H1 (cell line): ENCODE measurements at regions not wholly inside any gene's neighbourhood (a gene's known extent, or its start where the extent isn't known, plus 50 kb on each side); places are given as distances from the start of the nearest gene placed in this dataset.

Experiments used
- CTCF ChIA-PET: fragments of 300-600 bp; sonication (Branson Sonifier 250); formaldehyde crosslinking; loops from one replicate; lab custom pipeline; 2021; ENCODE audit not compliant: partially characterized antibody; lab: Charles Lee
- POLR2A ChIA-PET: fragments of 300-600 bp; sonication (Branson Sonifier 250); formaldehyde crosslinking; loops from one replicate; lab custom pipeline; 2021; ENCODE audit warnings: inconsistent platforms; ENCODE audit not compliant: partially characterized antibody; lab: Charles Lee
- DNase-seq, 2 experiments: peaks; one replicate each; pipeline versions ENCODE4 v3.0.0 to v3.0.0-alpha.2; 2010 to 2022; ENCODE audit warnings: low spot score in 2 of 2, low read depth in 1 of 2, mixed read lengths in 1 of 2
- FAIRE-seq: peaks from 2 replicates; lab custom pipeline; 2011; peaks lifted over from hg19 to GRCh38; lab: Jason Lieb, UNC
- H2AFZ ChIP-seq: 2 replicates; pipeline ENCODE4 v1.8.1; 2012; ENCODE audit warnings: low read length, inconsistent platforms
- H2AK5ac ChIP-seq: 2 replicates; pipeline ENCODE4 v1.6.1; 2013; ENCODE audit warnings: low read depth, low read length
- H2BK120ac ChIP-seq: replicated peaks from 2 replicates; pipeline ENCODE3; 2013; ENCODE audit warnings: low read depth, low read length, inconsistent platforms
- H2BK12ac ChIP-seq: 2 replicates; pipeline ENCODE4 v1.6.1; 2013; ENCODE audit warnings: low read depth, low read length
- H2BK15ac ChIP-seq: 2 replicates; pipeline ENCODE4 v1.6.1; 2013; ENCODE audit warnings: low read length
- H2BK20ac ChIP-seq: 2 replicates; pipeline ENCODE4 v1.6.1; 2013; ENCODE audit warnings: low read length
- H2BK5ac ChIP-seq: 2 replicates; pipeline ENCODE4 v1.6.1; 2013; ENCODE audit warnings: low read depth, low read length
- H3K14ac ChIP-seq: 2 replicates; pipeline ENCODE4 v1.6.1; 2013; ENCODE audit warnings: inconsistent platforms; ENCODE audit not compliant: insufficient read length
- H3K18ac ChIP-seq: 2 replicates; pipeline ENCODE4 v1.6.1; 2013; ENCODE audit warnings: low read length; ENCODE audit errors: extremely low read depth
- H3K23ac ChIP-seq: 2 replicates; pipeline ENCODE4 v1.6.1; 2013; ENCODE audit warnings: inconsistent platforms; ENCODE audit not compliant: insufficient read length
- H3K23me2 ChIP-seq: 2 replicates; pipeline ENCODE4 v1.6.1; 2013; ENCODE audit warnings: low read depth, low read length
- H3K27ac ChIP-seq: 2 replicates; pipeline ENCODE4 v1.6.1; 2011; ENCODE audit warnings: low read depth, low read length, inconsistent platforms
- H3K27me3 ChIP-seq, 4 experiments: replicated peaks in 1 of 4; 1 replicate in 1 of 4; 2 replicates in 3 of 4; pipeline versions ENCODE4 v1.6.1 to v1.8.1; 2011 to 2013; ENCODE audit warnings: low read length in 3 of 4, mild to moderate bottlenecking in 3 of 4, inconsistent platforms in 2 of 4, mixed read lengths in 2 of 4, moderate library complexity in 1 of 4; ENCODE audit not compliant: control insufficient read depth in 3 of 4, insufficient read depth in 3 of 4; ENCODE audit errors: extremely low read depth in 1 of 4
- H3K36me3 ChIP-seq, 4 experiments: 2 replicates each; pipeline versions ENCODE4 v1.6.1 to v1.8.1; 2011 to 2013; ENCODE audit warnings: mild to moderate bottlenecking in 4 of 4, low read length in 3 of 4, moderate library complexity in 2 of 4, control low read depth in 1 of 4, inconsistent platforms in 1 of 4; ENCODE audit not compliant: insufficient read depth in 4 of 4, control insufficient read depth in 2 of 4
- H3K4ac ChIP-seq: replicated peaks from 2 replicates; pipeline ENCODE3; 2013; ENCODE audit warnings: low read length, low read depth, mixed read lengths, inconsistent platforms; ENCODE audit not compliant: insufficient read length
- H3K4me1 ChIP-seq, 4 experiments: replicated peaks in 1 of 4; 1 replicate in 1 of 4; 2 replicates in 3 of 4; pipeline versions ENCODE4 v1.6.1 to v1.8.1; 2011 to 2013; ENCODE audit warnings: low read length in 3 of 4, inconsistent platforms in 2 of 4, mixed read lengths in 1 of 4; ENCODE audit not compliant: insufficient read depth in 4 of 4, control insufficient read depth in 3 of 4
- H3K4me2 ChIP-seq, 2 experiments: 2 replicates each; pipeline versions ENCODE4 v1.6.1 to v1.8.1; 2011 to 2013; ENCODE audit warnings: low read depth in 2 of 2, low read length in 2 of 2, control low read depth in 1 of 2, inconsistent platforms in 1 of 2, mild to moderate bottlenecking in 1 of 2; ENCODE audit not compliant: insufficient read depth in 1 of 2
- H3K4me3 ChIP-seq, 4 experiments: fragments of 200-600, 300-600 bp in 1 of 4; sonication (generic), shearing (Covaris generic), sonication (Bioruptor Twin) in 1 of 4; 2 replicates each; pipeline versions ENCODE4 v1.5.1 to v1.8.1; 2011 to 2016; ENCODE audit warnings: low read length in 4 of 4, low read depth in 3 of 4, control low read depth in 2 of 4, inconsistent platforms in 2 of 4, mild to moderate bottlenecking in 2 of 4, mixed read lengths in 1 of 4, moderate library complexity in 1 of 4; ENCODE audit not compliant: insufficient read depth in 2 of 4; ENCODE audit errors: extremely low read depth in 1 of 4
- H3K56ac ChIP-seq: replicated peaks from 2 replicates; pipeline ENCODE3; 2013; ENCODE audit warnings: low read depth, mild to moderate bottlenecking, mixed read lengths, low read length, inconsistent platforms; ENCODE audit not compliant: insufficient read length
- H3K79me1 ChIP-seq: 2 replicates; pipeline ENCODE4 v1.6.1; 2013; ENCODE audit warnings: low read depth, low read length, control low read depth
- H3K79me2 ChIP-seq, 2 experiments: 2 replicates each; pipeline versions ENCODE4 v1.6.1 to v1.8.1; 2012 to 2013; ENCODE audit warnings: low read length in 2 of 2, mild to moderate bottlenecking in 2 of 2, inconsistent platforms in 1 of 2; ENCODE audit not compliant: insufficient read depth in 2 of 2, control insufficient read depth in 1 of 2
- H3K9ac ChIP-seq, 4 experiments: replicated peaks in 1 of 4; 1 replicate in 1 of 4; 2 replicates in 3 of 4; pipeline versions ENCODE4 v1.6.1 to v1.8.1; 2011 to 2013; ENCODE audit warnings: low read depth in 3 of 4, low read length in 3 of 4, control low read depth in 2 of 4, mild to moderate bottlenecking in 2 of 4, moderate library complexity in 2 of 4, inconsistent platforms in 1 of 4; ENCODE audit errors: extremely low read depth in 1 of 4
- H3K9me3 ChIP-seq, 2 experiments: 2 replicates each; pipeline versions ENCODE4 v1.6.1 to v1.8.1; 2012 to 2013; ENCODE audit warnings: mild to moderate bottlenecking in 2 of 2, moderate library complexity in 2 of 2, control low read depth in 1 of 2, inconsistent platforms in 1 of 2, low read depth in 1 of 2, low read length in 1 of 2, mixed read lengths in 1 of 2; ENCODE audit not compliant: insufficient read depth in 2 of 2
- H4K20me1 ChIP-seq, 2 experiments: replicated peaks in 1 of 2; 2 replicates each; pipeline versions ENCODE3 to v1.8.1; 2011 to 2013; ENCODE audit warnings: inconsistent platforms in 2 of 2, low read length in 2 of 2, mild to moderate bottlenecking in 1 of 2; ENCODE audit not compliant: insufficient read depth in 2 of 2, control insufficient read depth in 1 of 2
- H4K5ac ChIP-seq: 2 replicates; pipeline ENCODE4 v1.6.1; 2013; ENCODE audit warnings: low read length, low read depth, mixed read lengths, inconsistent platforms; ENCODE audit not compliant: insufficient read length
- H4K8ac ChIP-seq: 2 replicates; pipeline ENCODE4 v1.8.0; 2013; ENCODE audit warnings: mild to moderate bottlenecking, moderate library complexity, low read length, inconsistent platforms; ENCODE audit not compliant: insufficient read depth; ENCODE audit errors: extremely low read depth
- H4K91ac ChIP-seq: replicated peaks from 2 replicates; pipeline ENCODE3; 2013; ENCODE audit warnings: low read length, mixed read lengths, inconsistent platforms; ENCODE audit not compliant: insufficient read length
- BRCA1 ChIP-seq: IDR thresholded peaks from 2 replicates; pipeline ENCODE4 v1.6.1; 2012; ENCODE audit warnings: low read depth, low read length, improper control_type of control experiment
- EZH2 ChIP-seq: fragments of 200-600 bp; sonication (generic); IDR thresholded peaks from 2 replicates; pipeline ENCODE4 v1.7.1; 2012; ENCODE audit warnings: low read depth, mild to moderate bottlenecking, moderate library complexity, low read length, inconsistent platforms; ENCODE audit not compliant: severe bottlenecking
- JUN ChIP-seq: IDR thresholded peaks from 2 replicates; pipeline ENCODE4 v1.6.1; 2011; ENCODE audit warnings: low read depth, mild to moderate bottlenecking, improper control_type of control experiment, low read length
- NANOG ChIP-seq: IDR thresholded peaks from 2 replicates; pipeline ENCODE4 v1.6.1; 2011; ENCODE audit warnings: low read length, low read depth, mild to moderate bottlenecking, inconsistent platforms; ENCODE audit not compliant: insufficient read depth, poor library complexity, severe bottlenecking
- POLR2AphosphoS5 ChIP-seq: IDR thresholded peaks from 2 replicates; pipeline ENCODE4 v1.6.1; 2011; ENCODE audit warnings: low read depth, low read length
- SAP30 ChIP-seq: fragments of 300-600 bp; sonication (generic); IDR thresholded peaks from 2 replicates; pipeline ENCODE4 v1.7.1; 2012; ENCODE audit warnings: low read length, moderate library complexity, mild to moderate bottlenecking, inconsistent platforms; ENCODE audit not compliant: insufficient read depth, insufficient replicate concordance
- SIRT6 ChIP-seq: IDR thresholded peaks from one replicate; pipeline ENCODE4 v1.7.1; 2012; ENCODE audit warnings: low read length, inconsistent platforms
- TAF1 ChIP-seq: IDR thresholded peaks from 2 replicates; pipeline ENCODE4 v1.6.1; 2011; ENCODE audit warnings: mild to moderate bottlenecking, low read depth, low read length
- TBP ChIP-seq: IDR thresholded peaks from 2 replicates; pipeline ENCODE4 v1.6.1; 2011; ENCODE audit warnings: low read depth, low read length, improper control_type of control experiment
- TEAD4 ChIP-seq: IDR thresholded peaks from 2 replicates; pipeline ENCODE4 v1.6.1; 2012; ENCODE audit warnings: low read depth, low read length, inconsistent platforms, mixed read lengths
- WGBS, 2 experiments: shearing (Covaris generic) in 1 of 2; methylation state at CpG; one replicate each; pipeline versions ENCODE4 v1.1.6 to v1.1.7; 2013 to 2015; ENCODE audit warnings: low lambda C conversion rate in 2 of 2, mixed read lengths in 2 of 2, inconsistent platforms in 1 of 2, low coverage in 1 of 2, missing lambda C conversion rate in 1 of 2; ENCODE audit not compliant: insufficient replicate concordance in 2 of 2, insufficient coverage in 1 of 2, insufficient read length in 1 of 2; ENCODE audit errors: extremely low coverage in 1 of 2, missing lambda C conversion rate in 1 of 2; 5-methylcytosine and 5-hydroxymethylcytosine counted together
- TF ChIP-seq, protein P1 (sequence below): IDR thresholded peaks from 2 replicates; pipeline ENCODE4 v1.6.1; 2012; ENCODE audit warnings: inconsistent platforms
- TF ChIP-seq, protein P2 (sequence below): IDR thresholded peaks from 2 replicates; pipeline ENCODE4 v1.6.1; 2011; ENCODE audit warnings: low read length, improper control_type of control experiment

DNA sequence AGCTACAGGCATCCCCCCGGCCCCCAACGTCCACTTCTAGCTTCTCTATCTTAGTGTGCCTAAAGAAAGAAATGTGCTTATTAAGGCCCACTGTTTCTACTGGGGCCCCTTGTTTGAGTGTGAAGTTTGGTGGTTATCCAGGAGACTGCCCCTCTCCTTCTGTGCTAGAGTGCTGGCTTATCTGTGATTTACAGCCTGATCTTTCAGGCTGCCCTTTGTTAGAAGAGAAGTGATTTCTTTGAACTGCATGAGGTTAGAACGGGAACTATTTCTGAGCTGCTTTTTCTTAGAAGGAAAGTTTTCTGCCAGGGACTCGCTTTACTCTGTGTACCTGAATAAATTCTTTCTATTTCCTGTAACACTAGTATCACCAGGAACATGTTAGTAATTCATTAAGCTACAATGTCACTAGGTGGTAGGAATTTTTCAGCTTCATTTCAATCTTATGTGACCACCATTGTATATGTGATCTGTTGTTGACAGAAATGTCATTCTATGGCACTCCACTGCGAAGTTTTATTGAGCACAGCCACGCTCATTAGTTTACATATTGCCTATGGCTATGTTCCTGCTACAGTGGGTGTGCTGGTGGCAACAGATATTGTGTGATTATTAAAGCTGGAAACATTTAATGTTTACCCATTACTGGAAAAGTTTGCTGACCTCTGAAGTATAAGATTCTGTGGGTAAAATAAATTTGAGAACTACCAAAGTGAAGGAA is 193.8 kb upstream of the CXorf51B start:
- Histone ChIP-seq H2BK12ac (no peak overlapping the region), H3K4ac (no peak overlapping the region), H4K5ac (no peak overlapping the region), H3K27me3 (no peaks in the 10 kb centered on the region), H2AK5ac (no peak overlapping the region), H3K4me2 (no peak overlapping the region), H3K56ac (no peak overlapping the region), H3K9ac (no peak overlapping the region), H2AFZ (no peak overlapping the region), H3K23me2 (no peaks in the 10 kb centered on the region), H3K18ac (no peak overlapping the region), H3K79me2 (no peaks in the 10 kb centered on the region), H2BK15ac (no peak overlapping the region), H3K14ac (no peak overlapping the region), H2BK120ac (no peak overlapping the region), H3K27ac (no peak overlapping the region), H3K4me3 (no peak overlapping the region), H3K9me3 (peaks cover 0 to 7% of the 10 kb centered on the region in 2 experiments; a peak in 1 of 4 replicates), H4K8ac (no peak overlapping the region), H3K23ac (no peak overlapping the region), H3K4me1 (no peaks in the 10 kb centered on the region), H4K20me1 (no peaks in the 10 kb centered on the region), H3K79me1 (no peaks in the 10 kb centered on the region), H2BK5ac (no peak overlapping the region), H4K91ac (no peak overlapping the region), H3K36me3 (no peaks in the 10 kb centered on the region), H2BK20ac (no peak overlapping the region)
- no peak for DNase-seq
- WGBS, 2 experiments = 96% methylated on average over 6 of the region's 6 CpGs; no CpG with 5 or more reads in 1 of the 2 experiments
- CTCF ChIA-PET = interaction anchor here (0.6 kb wide), 1 partner anchor 1149 kb away, joined by 4 read pairs; no protein-coding TSS in a partner anchor
- FAIRE-seq = no peak
- POLR2A ChIA-PET = no interaction called here
- TF ChIP-seq SIRT6 (no peak), POLR2AphosphoS5 (no peak), EZH2 (no peak), SAP30 (no peak), TBP (no peak), BRCA1 (no peak), TEAD4 (no peak), NANOG (no peak), TAF1 (no peak), JUN (no peak)
- TF ChIP-seq, protein P1, sequence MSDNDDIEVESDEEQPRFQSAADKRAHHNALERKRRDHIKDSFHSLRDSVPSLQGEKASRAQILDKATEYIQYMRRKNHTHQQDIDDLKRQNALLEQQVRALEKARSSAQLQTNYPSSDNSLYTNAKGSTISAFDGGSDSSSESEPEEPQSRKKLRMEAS = no peak
- TF ChIP-seq, protein P2, sequence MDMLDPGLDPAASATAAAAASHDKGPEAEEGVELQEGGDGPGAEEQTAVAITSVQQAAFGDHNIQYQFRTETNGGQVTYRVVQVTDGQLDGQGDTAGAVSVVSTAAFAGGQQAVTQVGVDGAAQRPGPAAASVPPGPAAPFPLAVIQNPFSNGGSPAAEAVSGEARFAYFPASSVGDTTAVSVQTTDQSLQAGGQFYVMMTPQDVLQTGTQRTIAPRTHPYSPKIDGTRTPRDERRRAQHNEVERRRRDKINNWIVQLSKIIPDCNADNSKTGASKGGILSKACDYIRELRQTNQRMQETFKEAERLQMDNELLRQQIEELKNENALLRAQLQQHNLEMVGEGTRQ = no peak
